SK-N-DZ (cell line): ENCODE measurements at regions not wholly inside any gene's neighbourhood (a gene's known extent, or its start where the extent isn't known, plus 50 kb on each side); places are given as distances from the start of the nearest gene placed in this dataset.

ENCODE experiments used
- DNase-seq: peaks from one replicate; pipeline ENCODE4 v3.0.0-alpha.2; 2015; ENCODE audit warnings: low spot score

DNA sequence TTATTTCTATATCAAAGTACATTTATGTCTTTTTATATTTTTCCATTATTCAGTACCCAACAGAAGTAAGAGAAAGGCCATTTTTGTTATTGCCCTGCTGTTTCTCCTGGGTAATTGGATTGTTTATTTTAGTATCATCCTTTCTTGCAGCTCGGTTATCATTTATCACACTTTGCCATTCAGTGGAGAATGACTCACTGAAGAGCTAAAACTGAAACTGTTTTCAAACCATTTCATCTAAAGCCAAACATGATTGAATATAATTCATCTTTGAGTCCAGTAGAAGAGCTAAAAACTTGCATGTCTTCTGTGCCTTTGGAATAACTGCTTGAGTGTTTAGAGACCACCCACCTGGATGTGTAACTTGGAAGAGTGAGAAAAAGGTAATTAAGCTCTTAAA lies 139.5 kb upstream of the PRDM9 start:
- no peak for DNase-seq

GRCh38 chr5:23353286-23353685 lies 154.1 kb upstream of the PRDM9 start:
- DNase-seq: no peak

DNA sequence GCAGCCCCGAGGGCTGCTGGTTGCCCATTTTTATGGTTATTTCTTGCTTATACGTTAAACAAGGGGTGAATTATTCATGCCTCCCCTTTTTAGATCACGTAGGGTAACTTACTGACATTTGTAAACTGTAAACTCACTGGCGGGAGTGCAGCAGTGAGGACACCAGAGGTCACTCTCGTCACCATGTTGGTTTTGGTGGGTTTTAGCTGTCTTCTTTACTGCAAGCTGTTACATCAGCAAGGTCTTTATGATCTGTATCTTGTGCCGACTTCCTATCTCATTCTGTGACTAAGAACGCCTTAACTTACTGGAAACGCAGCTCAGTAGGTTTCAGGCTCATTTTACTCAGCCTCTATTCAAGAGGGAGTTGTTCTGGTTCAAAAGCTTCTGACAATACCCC lies 155.0 kb upstream of the PRDM9 start:
- DNase-seq: peak; percentile 40

GRCh38 chr5:23343121-23343520 lies 164.3 kb upstream of the PRDM9 start:
- no peak for DNase-seq

- DNase-seq: peak; percentile 16
These were observed 174.7 kb upstream of the PRDM9 start for GRCh38 chr5:23332650-23333251.

GRCh38 chr5:23330726-23331125 lies 176.7 kb upstream of the PRDM9 start:
- no peak for DNase-seq

- no peak for DNase-seq
These were observed 187.5 kb upstream of the PRDM9 start for GRCh38 chr5:23319901-23320300.

DNA sequence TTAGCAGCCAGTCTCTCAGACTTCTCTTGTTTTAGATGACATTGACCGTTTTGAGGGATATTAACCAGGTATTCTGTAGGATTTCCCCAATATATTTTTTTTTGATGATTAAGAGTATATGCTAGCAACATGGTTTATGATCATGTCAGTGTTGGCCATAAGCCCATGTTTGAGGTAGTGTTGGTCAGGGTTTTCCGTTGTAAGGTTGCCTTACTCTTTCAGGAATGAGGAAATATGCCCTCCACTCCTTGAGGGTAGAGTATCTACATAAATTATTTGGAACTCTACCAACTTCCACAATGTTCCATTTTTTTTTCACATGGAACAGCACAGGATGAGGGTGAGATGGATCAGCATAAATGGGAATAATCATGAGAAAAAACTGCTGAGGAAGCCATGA lies 188.4 kb upstream of the PRDM9 start:
- DNase-seq: no peak

DNA sequence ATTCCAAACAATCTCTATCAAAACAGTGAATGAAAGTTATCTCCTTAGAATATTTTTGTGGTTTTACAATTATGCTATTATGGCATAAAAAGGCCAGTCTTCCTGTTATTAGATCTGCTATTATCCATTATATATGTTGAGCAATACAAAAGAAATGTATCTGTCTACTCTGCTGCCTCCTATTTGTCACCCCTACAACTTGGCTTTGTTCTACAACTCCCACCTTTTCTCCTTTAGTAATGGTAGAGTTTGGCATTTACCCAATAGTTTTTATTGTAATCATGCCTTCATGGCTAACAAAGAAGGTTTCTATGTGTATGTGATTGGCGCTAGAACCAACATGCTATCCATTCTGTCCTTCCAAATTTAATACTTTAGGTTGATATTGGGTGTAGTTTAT lies 189.2 kb upstream of the PRDM9 start:
- DNase-seq: no peak

DNA sequence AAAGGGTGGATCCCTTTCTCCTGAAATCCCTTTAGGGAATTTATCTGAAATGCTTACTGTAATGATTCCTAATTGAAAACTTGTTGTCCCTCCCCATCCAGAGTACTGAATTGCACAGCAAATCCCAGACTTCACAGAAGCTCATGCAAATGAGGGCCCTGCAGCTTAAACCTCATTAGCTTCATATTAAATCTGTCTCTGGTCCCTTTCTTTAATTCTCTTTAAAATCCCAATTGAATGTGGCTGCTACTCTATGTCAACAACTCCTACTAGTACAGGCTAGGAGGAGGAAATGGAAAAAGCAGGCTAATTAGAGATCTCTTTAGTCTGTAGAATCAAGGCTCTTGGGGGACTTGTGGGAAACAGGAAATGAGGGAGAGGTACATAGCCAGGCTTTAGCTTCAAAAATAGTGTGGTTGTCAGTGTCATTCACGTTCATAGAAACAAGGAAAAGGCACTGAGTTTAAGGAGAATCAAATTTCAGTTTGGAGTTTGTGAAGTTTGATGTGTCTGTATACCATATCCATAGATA lies 191.3 kb upstream of the PRDM9 start:
- no peak for DNase-seq

DNA sequence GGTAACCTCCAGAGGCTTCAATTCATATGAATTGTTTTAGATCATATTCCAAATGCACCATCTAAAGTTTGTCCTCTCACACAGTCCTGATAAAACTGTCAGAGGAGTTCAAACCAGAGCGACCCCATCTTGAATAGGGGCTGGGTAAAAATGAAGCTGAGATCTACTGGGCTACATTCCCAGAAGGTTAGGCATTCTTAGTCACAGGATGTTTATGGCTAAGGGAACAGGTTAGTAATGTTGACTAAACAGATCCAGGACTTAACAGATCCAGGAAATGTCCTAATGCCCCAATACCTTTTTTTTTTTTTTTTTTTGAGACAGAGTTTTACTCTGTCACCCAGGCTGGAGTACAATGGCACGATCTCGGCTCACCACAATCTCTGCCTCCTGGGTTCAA lies 192.6 kb upstream of the PRDM9 start:
- no peak for DNase-seq

GRCh38 chr5:23305055-23305454 lies 202.4 kb upstream of the PRDM9 start:
- DNase-seq: no peak

DNA sequence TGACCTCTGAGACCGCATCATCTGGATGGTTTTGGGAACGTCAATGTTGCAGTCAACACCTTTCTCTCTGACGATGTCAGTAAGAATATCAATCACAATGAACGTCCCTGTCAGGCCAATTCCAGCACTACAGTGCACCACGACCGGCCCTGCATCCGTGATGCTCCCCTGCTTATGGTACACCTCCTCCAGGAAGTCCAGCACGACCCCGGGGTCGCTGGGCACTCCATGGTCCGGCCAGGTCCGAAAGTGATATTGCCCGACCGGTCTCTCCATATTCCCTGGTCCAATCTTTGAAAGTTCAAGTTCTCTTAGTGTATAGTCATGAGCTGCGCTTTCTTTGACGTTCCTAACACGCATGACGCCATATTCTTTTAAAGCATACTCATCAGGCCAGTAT lies 203.6 kb upstream of the PRDM9 start:
- DNase-seq: no peak

- no peak for DNase-seq
These were observed 204.0 kb upstream of the PRDM9 start for GRCh38 chr5:23303435-23303834.

GRCh38 chr5:23302438-23302837 lies 205.0 kb upstream of the PRDM9 start:
- DNase-seq: no peak

DNA sequence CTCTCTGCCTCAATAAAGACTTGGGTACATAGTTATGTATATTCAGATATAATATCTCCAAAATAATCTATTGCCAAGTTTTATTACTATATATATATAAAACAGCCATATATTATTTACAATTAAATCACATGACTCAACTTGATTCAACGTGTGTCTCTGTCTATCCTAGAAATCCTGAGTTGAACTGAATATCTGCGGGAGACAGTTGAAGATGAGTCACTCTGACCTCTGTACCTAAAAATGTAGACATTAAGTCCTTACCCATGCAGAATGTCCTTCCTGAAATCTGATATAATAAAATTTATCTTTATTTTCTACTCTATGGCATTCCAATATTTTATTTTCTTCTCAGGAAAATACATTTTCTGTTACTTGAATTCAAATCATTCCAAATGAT lies 218.2 kb upstream of the PRDM9 start:
- DNase-seq: no peak

DNA sequence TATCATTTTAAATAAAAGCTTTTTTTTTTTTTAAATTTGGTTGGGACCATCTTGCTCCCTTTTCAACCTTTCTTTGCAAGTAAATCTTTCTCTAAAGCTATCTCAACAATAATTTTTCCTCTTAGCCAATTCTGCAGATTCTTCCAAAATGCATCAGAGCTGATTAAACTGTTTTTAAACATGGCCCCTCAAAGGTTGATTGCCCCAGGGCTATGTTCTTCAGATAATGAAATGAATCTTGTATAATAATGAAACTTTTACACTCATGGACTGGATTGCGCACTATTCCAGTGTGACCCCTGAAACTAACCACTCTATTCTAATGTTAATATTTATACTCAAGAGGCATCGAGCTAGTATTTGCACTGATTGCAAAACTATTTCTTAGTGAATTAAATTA lies 222.8 kb upstream of the PRDM9 start:
- no peak for DNase-seq

DNA sequence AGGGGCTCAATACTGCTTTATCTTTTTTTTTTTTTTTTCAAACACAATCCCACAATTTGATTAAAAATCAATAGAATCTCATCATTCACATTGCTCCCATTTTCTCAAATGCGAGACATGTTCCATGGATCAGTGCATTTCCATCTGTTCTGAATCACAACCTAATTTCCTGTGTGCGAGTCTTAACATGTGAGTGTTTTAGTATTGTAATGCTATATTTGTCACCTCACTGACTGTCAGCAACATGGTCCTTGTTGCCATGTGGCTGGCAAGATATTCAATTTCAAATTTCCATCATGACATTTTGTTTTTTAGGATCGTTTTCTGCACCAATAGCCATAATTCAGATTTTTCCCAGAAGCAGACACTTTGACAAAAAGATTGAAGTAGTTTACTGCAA lies 233.2 kb upstream of the PRDM9 start:
- DNase-seq: no peak

DNA sequence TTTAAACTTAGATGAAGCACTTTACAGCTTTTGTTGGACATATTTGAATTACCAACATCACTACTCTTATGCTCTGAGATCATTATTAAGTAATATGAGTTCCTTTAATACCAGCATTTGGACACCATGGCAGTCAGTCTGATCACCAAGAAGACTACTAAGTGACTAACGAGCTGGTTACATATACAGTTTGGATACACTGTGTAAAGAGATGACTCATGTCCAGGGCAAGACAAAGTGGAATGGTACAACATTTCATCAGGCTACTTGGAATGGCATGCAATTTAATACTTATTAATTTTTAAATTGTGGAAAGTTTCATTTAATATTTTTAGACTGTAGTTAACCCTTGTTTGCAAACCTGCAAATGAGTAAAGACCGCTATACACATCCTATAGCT lies 237.4 kb upstream of the PRDM9 start:
- DNase-seq: no peak

- DNase-seq: no peak
These were observed 239.3 kb upstream of the PRDM9 start for GRCh38 chr5:23268136-23268535.

DNA sequence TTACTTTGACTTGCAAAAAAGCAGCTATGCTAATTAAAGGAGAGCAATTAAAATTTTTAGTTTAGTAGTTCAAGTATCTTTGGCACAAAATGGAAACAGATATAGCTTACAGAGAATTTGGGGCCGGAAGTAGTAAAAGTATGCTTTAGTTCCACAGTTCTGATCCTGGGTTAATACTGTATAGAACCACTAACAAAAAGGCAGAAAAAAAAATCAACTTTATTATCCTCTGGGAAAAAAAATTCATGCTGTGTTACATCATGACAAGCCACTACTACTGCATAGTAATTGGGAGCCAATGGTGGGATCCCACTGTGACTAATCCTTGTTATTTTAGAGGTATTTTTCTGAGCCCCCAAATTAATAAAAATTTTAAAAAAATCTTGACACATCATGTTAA lies 246.8 kb upstream of the PRDM9 start:
- DNase-seq: no peak

- no peak for DNase-seq
These were observed 249.8 kb upstream of the PRDM9 start for GRCh38 chr5:23257656-23258055.

DNA sequence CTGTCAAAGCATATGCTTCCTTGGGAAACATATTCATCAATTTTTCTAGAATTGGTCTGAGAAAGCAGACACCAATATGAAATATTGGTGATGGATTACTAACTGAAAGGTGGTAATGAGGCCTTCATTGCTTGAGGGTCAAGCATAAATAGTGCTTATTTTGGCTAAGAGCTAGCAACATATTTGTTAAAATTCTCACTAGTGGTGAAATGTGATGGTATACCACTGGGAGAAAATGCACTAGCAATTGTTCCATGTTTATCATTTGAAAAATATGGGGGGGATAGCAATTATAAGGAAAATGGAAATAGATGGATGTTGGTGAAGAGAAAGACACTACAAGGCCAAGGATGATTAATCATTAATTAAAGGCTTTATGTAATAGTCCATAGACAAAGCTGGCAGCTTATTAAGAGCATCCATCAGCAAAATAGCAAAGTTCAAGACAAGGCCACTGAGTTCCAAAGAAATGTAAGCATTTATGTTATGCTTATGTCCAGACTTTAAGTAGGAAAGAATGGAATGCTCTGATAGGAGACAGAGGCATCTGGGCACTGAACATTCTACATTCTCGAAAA lies 253.7 kb upstream of the PRDM9 start:
- no peak for DNase-seq

GRCh38 chr5:23242891-23243290 lies 264.5 kb upstream of the PRDM9 start:
- no peak for DNase-seq
